Parathyroid adenoma (tissue), 2 donors: ENCODE measurements at regions not wholly inside any gene's neighbourhood (a gene's known extent, or its start where the extent isn't known, plus 50 kb on each side); places are given as distances from the start of the nearest gene placed in this dataset.
A peak's percentile ranks its signal among the peaks of the same experiment; 100 is the strongest.
"Not testable (repeated sequence)": the region's sequence is repeated elsewhere in the genome, so short reads cannot be mapped to it uniquely, and the experiment has no call there.

Source experiments
- H2AFZ ChIP-seq: fragments of 300-600 bp; sonication (generic); one replicate; pipeline ENCODE4 v1.7.0; 2017; ENCODE audit warnings: antibody characterized with exemption, mild to moderate bottlenecking
- H3K27ac ChIP-seq: fragments of 300-600 bp; sonication (generic); one replicate; pipeline ENCODE4 v1.7.0; 2017
- H3K27me3 ChIP-seq: fragments of 300-600 bp; sonication (generic); one replicate; pipeline ENCODE4 v1.7.0; 2017; ENCODE audit warnings: low read length; ENCODE audit not compliant: control insufficient read depth, insufficient read depth
- H3K36me3 ChIP-seq: fragments of 300-600 bp; sonication (generic); one replicate; pipeline ENCODE4 v1.7.0; 2017; ENCODE audit warnings: low read length; ENCODE audit not compliant: control insufficient read depth, insufficient read depth
- H3K4me1 ChIP-seq: fragments of 300-600 bp; sonication (generic); one replicate; pipeline ENCODE4 v1.7.0; 2017; ENCODE audit warnings: control low read depth
- H3K4me2 ChIP-seq: fragments of 300-600 bp; sonication (generic); one replicate; pipeline ENCODE4 v1.7.0; 2017; ENCODE audit warnings: low read length
- H3K4me3 ChIP-seq: fragments of 300-600 bp; sonication (generic); one replicate; pipeline ENCODE4 v1.7.0; 2017; ENCODE audit warnings: low read depth, low read length
- H3K79me2 ChIP-seq: fragments of 300-600 bp; sonication (generic); one replicate; pipeline ENCODE4 v1.7.0; 2017; ENCODE audit warnings: control low read depth
- H3K9ac ChIP-seq: fragments of 300-600 bp; sonication (generic); one replicate; pipeline ENCODE4 v1.7.0; 2017; ENCODE audit warnings: mild to moderate bottlenecking
- H3K9me3 ChIP-seq: fragments of 300-600 bp; sonication (generic); one replicate; pipeline ENCODE4 v1.7.0; 2017; ENCODE audit warnings: low read length; ENCODE audit not compliant: control insufficient read depth
- CTCF ChIP-seq: fragments of 300-600 bp; sonication (generic); IDR thresholded peaks from one replicate; pipeline ENCODE4 v1.7.0; 2017; ENCODE audit warnings: antibody characterized with exemption, mild to moderate bottlenecking
- donor health status: primary hyperparathyroidism.

GRCh38 chr3:151538456-151539393, 77.9 kb upstream of the IGSF10 start:
- Histone ChIP-seq H3K4me3 (no peak overlapping the region), H3K36me3 (no peaks in the 10 kb centered on the region), H2AFZ (peak overlapping the region; percentile 25), H3K27ac (no peak overlapping the region), H3K9ac (no peak overlapping the region), H3K4me1 (no peaks in the 10 kb centered on the region), H3K79me2 (no peaks in the 10 kb centered on the region), H3K27me3 (no peaks in the 10 kb centered on the region), H3K9me3 (no peaks in the 10 kb centered on the region), H3K4me2 (no peak overlapping the region)
- no peak for TF ChIP-seq CTCF

GRCh38 chr3:151537726-151538125, 76.9 kb upstream of the IGSF10 start:
- TF ChIP-seq CTCF, result no peak
- no peak overlapping the region for H2AFZ ChIP-seq
- H3K9me3 ChIP-seq, result no peaks in the 10 kb centered on the region
- no peak overlapping the region for H3K4me3 ChIP-seq
- H3K9ac ChIP-seq, result no peak overlapping the region
- H3K4me2 ChIP-seq, result no peak overlapping the region
- H3K36me3 ChIP-seq, result no peaks in the 10 kb centered on the region
- H3K79me2 ChIP-seq, result no peaks in the 10 kb centered on the region
- no peak overlapping the region for H3K27ac ChIP-seq
- no peaks in the 10 kb centered on the region for H3K4me1 ChIP-seq
- no peaks in the 10 kb centered on the region for H3K27me3 ChIP-seq

GRCh38 chr3:151526757-151527156, 65.9 kb upstream of the IGSF10 start:
- Histone ChIP-seq H3K36me3 (no peaks in the 10 kb centered on the region), H3K4me1 (no peaks in the 10 kb centered on the region), H3K4me2 (no peak overlapping the region), H3K4me3 (no peak overlapping the region), H2AFZ (no peak overlapping the region), H3K27me3 (no peaks in the 10 kb centered on the region), H3K79me2 (no peaks in the 10 kb centered on the region), H3K9me3 (no peaks in the 10 kb centered on the region), H3K9ac (no peak overlapping the region), H3K27ac (no peak overlapping the region)
- no peak for TF ChIP-seq CTCF

GRCh38 chr3:151520105-151520504, 59.2 kb upstream of the IGSF10 start:
- Histone ChIP-seq H3K4me3 (no peak overlapping the region), H3K27me3 (no peaks in the 10 kb centered on the region), H3K36me3 (no peaks in the 10 kb centered on the region), H3K4me1 (no peaks in the 10 kb centered on the region), H3K9ac (no peak overlapping the region), H2AFZ (no peak overlapping the region), H3K4me2 (no peak overlapping the region), H3K79me2 (no peaks in the 10 kb centered on the region), H3K27ac (no peak overlapping the region), H3K9me3 (no peaks in the 10 kb centered on the region)
- TF ChIP-seq CTCF, result no peak

- not testable (repeated sequence) for H2AFZ ChIP-seq, H3K4me1 ChIP-seq, H3K9ac ChIP-seq, H3K27ac ChIP-seq, H3K4me2 ChIP-seq, H3K79me2 ChIP-seq, H3K27me3 ChIP-seq, H3K4me3 ChIP-seq, H3K9me3 ChIP-seq, H3K36me3 ChIP-seq
These were observed 50.6 kb upstream of the IGSF10 start for GRCh38 chr3:151511433-151511832.
